ENCODE measurements at regions not wholly inside any gene's neighbourhood (a gene's known extent, or its start where the extent isn't known, plus 50 kb on each side); places are given as distances from the start of the nearest gene placed in this dataset.
"Not testable (repeated sequence)": the region's sequence is repeated elsewhere in the genome, so short reads cannot be mapped to it uniquely, and the experiment has no call there.

DNA sequence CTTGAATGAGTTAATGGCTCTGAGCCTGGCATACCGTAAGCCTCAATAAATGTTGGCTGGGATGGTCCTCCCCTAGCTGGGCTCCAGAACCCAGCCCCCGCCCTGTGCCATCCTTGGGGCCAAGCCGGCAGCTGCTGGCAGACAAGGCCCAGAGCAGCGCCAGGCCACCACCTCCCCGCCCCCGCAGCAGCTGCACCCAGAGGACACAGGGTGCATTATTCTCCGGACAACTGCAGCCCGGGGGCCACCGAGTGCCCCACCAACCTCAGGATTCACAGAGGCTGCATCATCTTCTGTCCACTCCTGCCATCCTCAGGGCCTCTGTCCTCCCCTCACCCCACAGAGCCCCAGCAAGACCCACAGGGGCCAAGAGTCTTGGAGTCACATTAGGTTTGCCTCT is 92.7 kb downstream of the NCOR2 start:
- no peak for DNase-seq

DNA sequence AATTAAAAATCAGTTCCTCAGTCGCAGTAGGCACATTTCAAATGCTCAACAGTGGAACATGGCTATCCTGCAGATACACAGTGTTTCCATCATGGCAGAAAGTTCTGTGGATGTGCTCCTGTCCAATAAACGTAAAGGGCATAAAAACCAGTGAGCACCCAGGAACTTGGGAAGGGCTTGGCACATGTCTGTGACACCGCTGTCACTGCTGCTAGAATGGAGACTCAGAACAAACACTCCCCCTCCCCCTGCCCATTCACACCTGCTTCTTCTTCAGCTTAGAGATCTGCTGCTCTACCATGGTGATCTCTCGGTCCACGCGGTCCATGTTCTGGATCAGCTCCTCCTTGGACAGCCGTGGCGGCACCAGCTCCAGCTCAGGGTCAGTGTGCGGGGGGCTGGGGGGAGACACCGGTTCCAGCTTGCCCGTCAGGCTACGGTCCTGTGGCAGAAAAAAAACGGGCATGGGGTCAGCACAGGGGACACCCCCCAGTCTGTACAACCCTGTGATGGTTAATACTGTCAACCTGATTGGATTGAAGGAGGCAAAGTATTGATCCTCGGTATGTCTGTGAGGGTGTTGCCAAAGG is 94.6 kb downstream of the NCOR2 start:
- no peak for DNase-seq

DNA sequence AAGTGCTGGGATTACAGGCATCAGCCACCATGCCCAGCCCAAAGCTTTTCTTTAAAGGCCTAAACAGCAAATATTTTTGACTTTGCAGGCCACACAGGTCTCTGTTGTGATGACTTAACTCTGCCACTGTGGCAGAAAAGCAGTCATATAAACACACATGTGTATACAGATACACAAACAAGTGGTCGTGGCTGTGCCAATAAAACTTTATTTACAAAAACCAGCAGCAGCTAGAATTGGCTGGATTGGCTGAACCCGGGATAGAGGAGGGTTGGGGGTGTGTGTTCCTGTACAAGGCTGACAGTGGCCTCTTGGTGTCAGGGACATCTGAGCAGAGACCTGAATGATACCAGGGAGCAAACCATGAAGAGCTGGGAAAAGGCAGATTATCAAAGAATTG is 95.6 kb downstream of the NCOR2 start:
- DNase-seq: no peak

DNA sequence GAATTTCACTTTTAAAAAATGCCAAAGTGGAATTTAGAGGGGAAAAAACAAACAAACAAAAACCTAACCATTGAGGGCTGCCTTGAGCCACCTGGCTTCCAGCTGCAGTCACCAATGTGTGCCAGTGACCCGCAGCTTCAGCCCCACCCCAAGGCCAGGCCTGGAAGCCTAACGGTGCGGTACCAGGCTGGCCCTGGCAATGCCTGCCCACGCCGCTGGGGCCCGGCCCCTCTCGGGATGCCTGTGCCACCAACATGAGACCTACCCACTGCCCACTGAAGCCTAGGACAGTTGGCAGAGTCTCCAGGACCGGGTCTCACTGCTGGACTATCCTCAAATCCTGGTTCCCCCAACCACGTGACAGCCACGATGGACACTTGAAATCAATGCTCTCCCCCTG is 96.6 kb downstream of the NCOR2 start:
- DNase-seq: no peak

DNA sequence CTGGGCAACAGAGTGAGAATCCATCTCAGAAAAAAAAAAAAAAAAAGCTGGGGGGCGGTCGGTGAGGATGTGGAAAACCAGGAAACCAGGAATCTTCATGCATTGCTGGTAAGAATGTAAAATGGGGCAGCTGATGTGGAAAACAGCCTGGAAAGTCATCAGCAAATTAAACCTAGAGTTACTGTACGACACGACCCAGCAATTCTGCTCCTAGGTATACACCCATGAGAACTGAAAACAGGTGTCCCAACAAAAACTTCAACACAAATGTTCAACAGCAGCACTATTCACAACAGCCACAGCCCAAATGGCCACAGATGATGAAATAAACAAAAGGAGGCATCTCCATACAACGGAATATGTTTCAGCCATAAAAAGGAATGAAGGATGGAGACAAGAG is 97.3 kb downstream of the NCOR2 start:
- DNase-seq: no peak

DNA sequence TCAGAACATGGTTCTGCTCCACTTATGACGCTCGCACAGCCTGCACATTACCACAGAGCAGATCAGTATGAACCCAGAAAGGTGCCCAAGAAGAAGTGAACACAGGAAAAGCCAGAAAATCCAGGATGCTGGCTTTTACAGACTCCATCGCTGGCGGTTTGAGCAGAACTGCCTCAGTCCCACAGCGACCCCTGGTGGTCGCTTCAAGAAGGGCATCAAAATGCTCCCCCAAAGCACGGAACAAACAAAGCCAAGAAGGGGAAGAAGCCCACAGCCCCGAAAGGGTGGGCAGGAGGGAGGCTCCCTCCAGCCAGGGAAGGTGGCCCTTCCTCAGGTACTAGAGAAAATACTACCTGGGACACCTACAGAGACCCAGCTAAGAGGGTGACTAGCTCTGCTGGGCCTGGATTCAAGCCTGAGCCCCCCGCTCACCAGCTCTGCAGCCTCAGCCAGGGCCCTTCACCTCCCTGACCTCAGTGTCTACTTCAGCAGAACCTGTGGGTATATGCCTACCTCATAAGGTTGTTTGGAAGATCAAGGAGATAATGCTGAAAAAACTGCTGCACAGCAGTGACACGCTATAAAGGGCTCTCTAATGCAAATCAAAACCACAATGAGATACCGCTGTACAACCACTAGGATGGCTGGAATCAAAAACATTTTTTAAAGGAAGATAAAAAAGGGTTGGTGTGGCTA is 98.1 kb downstream of the NCOR2 start:
- DNase-seq: peak; percentile 65

DNA sequence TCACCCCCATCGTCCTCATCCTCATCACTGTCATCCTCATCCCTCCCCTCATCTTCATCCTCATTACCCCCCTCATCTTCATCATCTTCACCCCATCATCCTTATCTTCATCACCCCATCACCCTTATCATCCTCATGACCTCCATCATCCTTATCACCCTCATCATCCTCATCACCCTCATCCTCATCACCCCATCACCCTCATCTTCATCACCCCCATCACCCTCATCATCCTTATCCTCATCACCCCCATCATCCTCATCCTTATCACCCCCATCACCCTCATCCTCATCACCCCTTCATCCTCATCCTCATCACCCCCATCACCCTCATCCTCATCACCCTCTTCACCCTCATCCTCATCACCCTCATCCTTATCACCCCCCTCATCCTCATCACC is 99.9 kb downstream of the NCOR2 start:
- not testable (repeated sequence) for DNase-seq

DNA sequence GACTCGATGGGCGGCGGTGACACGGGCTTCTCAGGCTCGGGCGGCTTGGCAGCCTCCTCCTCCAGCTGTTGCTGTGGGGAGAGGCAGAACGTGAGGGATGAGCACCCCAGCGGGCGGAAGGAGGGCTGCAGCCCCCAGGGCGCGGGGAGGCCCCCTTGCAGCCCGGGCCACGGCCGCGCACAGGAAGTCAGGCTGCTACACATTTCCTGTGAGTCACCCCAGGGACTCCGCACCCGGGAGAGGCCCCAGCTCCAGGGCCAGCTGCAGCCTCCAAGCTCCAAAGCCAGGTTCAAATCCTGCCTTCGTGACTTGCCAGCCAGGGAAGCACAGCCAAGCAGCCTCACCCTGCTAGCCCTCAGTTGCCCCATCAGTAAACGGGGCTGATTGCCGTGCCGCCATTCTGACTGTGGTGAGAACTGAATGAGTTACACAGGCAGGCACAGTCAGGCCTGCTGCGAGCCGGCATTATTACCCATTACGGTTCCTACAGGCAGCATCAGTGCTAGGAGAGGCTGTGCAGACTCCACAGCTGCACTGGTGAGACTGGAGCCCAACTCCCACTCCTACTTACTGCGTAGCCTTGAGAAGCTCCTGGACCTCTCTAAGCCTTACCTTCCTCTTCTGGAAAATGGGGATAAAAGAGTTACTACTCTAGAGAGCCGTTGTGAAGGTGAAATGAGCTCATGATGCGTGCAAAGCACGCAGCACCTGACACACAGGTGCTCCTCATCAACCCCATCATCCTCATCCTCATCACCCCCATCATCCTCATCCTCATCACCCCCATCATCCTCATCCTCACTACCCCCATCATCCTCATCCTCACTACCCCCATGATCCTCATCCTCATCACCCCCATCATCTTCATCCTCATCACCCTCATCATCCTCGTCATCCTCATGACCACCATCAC is 100.9 kb downstream of the NCOR2 start:
- peak; percentile 45 for DNase-seq

DNA sequence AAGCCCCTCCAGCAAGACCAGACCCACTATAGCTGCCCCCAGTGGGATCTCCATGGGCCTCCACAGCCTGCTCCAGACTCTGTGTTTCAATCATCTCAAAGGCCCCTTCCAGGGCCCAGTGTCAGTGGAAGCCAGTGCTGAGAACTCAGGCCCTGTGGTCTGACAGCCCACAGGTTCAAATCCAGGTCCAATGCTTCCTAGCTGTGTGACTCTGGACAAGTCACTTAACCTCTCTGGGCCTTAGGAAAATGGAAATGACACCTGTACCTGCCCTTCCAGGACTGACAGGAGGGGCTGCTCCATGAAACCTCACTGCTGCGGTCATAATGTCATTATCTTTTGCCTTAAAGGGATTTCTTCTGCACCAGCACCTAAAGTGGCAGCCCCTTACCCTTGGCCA is 101.9 kb downstream of the NCOR2 start:
- no peak for DNase-seq

DNA sequence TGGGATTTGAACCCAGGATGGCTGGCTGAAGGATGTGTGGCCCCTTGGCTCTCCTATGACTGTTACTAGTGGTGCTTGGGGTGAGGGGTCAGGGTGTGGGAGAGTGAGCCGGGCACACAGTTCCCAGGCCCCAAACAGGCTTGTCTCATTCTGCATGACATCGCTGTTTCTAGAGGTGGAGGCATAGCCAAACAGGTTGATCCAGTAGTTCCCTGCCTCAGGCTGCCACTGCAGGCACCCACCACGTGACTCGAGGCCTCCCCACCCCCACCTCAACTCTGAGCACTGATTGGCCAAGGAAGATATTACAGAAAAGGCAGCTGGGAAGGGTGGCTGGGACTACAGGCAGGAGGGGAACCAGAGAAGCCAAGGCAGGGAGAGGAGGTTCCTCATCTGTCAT is 102.6 kb downstream of the NCOR2 start:
- peak; percentile 50 for DNase-seq

DNA sequence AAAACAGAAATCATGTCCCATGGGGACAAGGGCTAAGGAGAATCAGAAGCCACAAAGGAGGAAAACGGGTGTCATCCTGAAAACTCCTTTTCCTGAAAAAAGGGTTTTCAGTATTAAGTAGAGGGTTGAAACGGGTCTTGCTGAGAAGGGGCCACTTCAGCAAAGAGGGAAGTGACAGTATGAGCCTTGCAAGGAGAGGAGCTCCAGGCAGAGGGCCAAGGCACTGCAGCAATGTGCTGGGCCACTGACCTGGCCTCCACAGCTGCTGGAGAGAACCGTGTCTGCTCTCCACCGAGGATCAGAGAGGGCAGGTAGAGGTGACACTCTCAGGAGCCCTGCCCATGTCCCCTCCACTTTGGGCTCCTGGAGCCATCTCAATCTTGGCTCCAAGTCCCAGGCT is 103.3 kb downstream of the NCOR2 start:
- DNase-seq: no peak

DNA sequence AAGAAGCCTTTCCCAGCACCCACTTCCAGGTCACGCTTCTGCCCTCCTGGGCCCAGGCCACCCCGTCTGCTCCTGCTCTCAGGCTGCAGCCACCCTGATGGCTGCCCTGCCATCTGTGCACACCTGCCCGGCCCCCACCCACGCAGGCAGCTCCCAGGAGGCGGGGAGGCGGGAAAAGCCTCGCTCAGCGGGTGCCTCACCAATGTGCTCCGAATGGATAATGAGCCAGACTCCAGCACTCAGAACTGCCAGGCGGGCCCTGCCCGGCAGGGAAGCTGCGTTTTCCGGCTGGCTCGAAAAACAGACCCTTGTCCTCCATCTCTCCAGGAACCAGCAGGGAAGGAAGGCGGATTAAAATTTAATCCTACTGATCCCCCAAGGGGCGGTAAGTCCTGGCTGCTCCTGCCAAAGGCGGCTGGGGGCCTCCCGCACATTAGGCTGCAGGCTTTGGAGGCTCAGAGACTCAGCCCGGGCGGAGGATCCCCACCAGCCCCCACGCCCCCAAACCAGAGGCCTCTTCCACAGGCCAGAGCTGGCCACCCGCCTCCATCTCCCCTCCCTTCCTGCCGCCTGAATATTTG is 104.0 kb downstream of the NCOR2 start:
- DNase-seq: no peak

DNA sequence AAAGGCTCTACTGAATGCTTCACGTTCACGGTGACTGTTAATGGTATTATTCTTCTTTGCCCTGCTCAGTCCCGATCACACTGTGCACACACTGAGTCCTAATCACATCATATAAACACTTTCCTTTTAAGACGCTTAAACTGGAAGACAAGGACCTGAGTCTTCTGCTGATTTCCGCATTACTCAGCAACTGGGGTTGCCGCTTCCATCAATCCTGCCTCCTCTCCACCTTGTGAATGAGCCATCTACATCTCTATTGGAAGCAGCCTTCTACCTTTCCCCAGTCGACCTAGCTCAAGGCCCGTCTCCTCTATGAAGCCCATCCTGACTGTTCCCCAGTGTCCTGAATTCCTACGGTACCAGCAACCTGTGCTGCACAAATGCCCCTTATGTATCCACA is 104.7 kb downstream of the NCOR2 start:
- no peak for DNase-seq

DNA sequence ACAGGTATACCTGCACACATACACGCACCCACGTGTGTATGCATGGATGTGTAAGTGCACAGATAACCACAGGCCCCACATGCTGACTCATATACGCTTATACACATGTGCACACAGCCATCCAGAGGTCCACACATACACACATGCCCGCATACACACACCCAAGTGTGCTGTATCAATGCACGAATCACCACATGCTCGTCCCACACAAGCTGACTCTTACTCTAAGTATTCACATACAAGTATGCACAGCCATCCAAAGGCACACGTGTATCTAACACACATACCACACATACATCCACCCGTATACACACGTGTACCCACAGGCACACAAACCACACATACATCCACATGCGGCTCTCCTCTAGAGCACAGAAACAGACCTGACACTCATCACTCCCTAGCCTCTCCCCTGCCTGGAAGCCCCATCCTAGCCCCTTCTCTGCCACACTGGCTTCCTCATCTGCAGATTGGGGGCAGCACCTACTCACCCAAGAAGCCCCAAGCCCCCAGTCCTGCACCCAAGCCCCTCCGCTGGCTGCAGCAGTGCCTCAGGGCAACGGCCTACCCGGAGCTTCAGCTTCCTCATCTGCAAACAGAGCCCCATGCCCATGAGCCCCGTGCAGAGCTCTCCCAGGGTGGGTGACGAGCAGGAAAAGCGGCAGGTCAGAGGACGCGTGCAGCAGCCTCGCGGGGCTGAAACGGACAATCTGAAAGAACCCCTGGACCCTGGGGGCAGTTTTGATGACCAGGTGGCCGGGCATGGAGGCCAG is 105.4 kb downstream of the NCOR2 start:
- DNase-seq: no peak

DNA sequence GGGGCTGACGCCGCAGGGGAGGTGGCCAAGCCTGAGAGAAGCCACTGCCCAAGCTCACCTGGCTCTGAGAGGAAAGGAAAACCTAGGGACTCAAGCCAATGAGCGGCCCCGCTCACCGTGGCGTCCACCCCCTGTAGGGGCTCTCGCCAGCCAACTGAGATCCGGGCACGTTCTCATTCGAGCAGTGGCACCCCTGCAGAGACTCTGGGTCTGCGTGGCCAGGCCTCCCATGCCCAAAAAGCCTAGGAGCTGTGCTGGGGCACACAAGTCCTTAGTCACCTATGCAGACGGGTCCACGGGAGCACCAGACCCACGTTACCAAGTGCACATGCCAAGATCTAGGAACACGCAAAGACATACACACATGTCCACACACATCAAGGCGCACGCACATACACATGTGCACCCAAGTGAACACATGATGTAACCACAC is 106.2 kb downstream of the NCOR2 start:
- no peak for DNase-seq

DNA sequence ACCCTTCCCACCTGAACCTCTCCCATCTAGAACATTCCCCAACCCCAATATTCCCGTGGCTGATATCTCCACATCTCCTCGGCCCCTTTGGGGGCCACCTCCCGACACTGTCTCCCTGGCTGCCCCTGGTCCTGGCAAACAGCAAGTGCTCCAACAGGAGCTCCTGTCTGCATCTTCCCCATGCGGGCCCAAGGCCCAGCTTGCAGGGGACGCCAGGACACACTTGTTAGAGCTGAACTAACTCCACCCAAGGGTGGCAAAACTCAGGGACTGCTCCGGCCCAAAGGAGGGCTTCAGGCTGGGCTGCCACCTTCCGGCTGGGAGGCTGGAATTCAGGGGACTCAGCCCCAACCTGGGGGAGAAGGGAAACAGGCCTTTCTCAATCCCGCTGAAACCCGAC is 106.6 kb downstream of the NCOR2 start:
- no peak for DNase-seq

DNA sequence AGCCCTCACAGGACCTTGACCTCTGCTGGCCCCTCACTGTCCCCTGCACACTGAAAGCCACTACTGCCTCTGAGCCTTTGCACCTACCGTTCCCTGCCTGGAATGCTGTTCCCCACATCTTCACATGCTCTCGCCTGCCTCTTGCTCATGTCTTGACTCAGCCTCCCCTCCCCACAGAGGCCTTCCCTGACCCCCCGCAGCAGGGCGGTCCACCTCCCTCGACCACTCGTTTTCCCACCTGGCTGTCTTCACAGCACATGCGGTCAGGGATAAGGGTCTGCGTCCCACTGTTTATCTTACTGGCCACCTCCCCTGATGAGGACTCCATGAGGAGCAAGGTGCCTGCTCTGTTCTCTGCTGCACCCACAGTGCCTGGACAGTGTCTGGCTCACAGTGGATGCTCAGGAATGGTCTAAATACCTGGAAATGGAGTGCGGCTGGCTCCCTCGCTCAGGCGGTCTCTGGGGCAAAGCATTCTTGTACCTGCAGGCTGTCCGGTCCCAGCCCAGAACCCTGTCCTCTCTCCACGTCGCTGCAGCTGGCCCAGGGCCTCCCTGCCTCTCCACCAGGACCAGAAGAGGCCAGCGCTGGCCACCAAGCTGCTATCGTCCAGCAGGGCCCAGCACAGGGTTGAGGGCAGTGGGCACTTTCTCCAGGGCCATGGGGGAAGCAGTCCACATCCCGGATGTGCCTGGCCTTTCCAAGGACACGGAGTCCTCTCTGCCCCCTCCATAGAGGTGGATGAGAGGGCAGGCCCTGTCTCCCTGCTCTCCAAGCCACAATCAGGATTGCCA is 107.4 kb downstream of the NCOR2 start:
- no peak for DNase-seq

DNA sequence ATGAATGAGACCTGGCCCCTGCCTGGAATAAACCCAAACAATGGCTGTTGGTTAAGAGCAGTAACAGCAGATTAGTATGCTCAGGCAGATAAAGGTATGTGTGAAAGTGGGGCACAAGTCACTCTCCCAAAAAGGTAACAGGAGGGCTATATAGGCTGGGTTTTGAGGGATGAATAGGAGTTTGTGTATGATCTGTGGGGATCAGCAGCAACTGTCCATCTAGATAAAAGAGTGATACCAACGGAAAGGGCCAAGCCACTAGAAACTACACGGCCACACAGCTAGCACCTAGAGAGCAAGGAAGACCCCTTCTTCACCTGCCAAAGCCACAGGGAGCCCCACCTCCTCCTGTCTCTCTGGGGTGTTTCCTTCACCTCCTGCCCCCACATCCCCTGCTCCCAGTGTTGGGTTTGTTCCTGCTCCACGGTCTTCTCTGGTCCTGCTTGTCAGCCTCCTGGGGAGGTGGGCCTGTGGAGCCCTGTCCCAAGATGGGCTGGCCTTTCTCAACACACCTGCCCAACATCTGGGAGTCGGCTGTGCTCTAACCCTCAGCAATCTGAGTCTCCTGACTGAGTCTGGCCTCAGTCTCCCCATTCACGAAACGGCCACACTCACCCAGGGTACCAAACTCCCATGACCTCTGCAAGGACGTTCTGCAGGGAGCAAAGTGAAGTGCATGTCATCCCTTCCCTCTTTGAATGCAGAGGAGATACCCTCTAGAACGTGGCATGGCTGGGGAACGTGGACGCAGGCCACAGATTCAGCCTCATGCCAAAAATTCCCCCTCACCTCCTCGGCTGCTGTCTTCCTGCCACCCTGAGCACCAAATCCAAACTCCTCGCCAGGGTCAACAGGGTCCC is 108.2 kb downstream of the NCOR2 start:
- DNase-seq: no peak

DNA sequence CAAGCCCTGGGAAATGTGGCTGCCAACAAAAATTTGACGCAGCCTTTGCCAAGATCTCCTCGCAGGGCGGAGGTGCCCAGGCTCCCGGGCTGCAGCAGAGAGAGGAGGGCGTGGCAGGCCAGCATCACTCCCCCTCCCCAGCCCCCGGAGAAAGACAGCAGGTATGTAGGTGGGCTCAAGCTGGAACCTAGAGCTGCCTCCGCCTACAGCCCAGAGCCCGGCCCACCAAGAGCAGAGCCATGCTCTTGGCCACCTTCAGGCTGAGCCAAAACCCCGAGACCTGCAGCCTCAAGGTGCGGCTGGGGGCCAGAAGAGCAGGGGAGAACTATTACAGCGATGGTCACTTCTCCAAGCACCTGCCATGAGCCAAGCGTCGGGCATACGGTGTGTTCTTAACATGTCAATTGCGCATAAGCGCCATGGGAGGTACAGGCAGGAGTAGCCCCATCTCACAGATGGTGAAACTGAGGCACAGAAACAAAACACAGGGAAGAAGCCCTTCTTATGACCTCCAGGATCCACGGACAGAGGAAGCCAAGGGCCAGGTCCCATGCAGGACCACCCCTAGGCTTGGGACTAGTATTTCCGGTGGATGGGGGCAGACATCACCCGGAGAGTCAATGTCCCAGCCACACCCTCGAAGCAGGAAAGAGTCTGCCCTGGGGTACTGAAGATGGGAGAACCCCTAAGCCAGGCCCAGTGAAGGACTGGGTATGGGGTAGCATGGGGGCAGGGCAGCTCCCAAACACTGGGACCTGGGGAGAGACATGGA is 109.0 kb downstream of the NCOR2 start:
- DNase-seq: no peak
